ENCODE measurements at regions not wholly inside any gene's neighbourhood (a gene's known extent, or its start where the extent isn't known, plus 50 kb on each side); places are given as distances from the start of the nearest gene placed in this dataset.

DNA sequence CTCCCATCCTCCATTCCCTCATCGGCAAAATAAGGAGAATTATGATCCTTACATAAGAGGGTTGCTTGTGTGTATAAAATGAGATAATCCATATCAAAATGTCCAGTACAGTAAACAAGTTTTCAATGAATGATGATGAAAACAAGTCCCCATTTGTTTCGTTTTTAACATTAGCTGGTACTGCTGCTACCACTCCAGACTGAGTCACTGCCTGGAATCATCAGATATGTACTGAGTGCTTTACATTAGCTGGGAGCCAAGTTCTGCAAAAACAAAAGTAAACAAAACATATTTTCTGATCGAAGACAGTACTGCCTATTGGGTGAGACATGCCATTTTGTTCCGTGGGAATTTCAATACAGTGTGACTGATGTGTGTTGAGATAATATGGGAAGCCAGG lies 123.2 kb upstream of the IGFBP7 start:
- FAIRE-seq: no peak
- DNase-seq (ENCODE audit: insufficient read length, low spot score): no peak
- TF ChIP-seq, protein P1, sequence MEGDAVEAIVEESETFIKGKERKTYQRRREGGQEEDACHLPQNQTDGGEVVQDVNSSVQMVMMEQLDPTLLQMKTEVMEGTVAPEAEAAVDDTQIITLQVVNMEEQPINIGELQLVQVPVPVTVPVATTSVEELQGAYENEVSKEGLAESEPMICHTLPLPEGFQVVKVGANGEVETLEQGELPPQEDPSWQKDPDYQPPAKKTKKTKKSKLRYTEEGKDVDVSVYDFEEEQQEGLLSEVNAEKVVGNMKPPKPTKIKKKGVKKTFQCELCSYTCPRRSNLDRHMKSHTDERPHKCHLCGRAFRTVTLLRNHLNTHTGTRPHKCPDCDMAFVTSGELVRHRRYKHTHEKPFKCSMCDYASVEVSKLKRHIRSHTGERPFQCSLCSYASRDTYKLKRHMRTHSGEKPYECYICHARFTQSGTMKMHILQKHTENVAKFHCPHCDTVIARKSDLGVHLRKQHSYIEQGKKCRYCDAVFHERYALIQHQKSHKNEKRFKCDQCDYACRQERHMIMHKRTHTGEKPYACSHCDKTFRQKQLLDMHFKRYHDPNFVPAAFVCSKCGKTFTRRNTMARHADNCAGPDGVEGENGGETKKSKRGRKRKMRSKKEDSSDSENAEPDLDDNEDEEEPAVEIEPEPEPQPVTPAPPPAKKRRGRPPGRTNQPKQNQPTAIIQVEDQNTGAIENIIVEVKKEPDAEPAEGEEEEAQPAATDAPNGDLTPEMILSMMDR (IDR thresholded peaks at IDR 0.05; ENCODE audit: insufficient read depth, missing control alignments): no peak

DNA sequence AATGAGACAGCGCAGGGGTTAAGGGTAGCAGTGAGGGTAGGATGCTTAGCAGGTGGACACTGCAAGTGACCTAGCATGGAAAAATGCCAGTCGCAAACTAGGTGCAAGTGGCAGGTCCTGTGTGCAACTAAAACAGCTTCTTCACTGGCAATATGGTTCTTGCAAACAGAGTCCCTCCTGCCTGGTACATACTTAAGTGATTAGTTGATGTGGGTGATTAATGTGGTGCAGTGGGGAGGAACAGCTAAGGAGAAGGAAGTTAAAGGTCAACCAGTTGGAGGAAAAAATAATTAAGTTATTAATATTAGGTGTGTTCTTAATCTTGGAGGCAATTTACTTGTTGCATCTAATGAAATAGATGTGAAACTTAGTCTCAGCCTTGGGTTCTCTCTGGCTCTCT lies 121.6 kb upstream of the IGFBP7 start:
- TF ChIP-seq, protein P1 (IDR thresholded peaks at IDR 0.05; ENCODE audit: insufficient read depth, missing control alignments): no peak
- FAIRE-seq (no peak), DNase-seq (ENCODE audit: insufficient read length, low spot score) (no peak)

DNA sequence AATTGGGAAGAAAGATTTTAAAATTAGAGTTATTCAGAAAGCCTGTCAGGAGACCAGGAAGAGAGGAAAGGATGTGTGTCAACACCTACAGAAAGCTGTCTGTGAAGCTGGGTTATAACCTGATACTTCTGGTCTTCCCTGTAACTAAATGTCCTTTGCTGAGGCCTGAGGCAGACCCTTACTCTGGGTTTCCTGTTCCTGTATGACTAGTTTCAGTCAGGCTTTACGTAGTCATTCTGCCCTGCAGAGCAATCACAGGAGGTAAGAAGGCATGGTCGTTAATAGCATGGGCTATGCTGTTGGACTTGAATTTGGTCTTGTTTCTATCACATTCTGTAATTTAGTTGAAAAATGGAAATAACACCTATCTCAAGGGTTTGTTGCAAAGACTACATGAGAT lies 110.5 kb upstream of the IGFBP7 start:
- TF ChIP-seq, protein P1 (IDR thresholded peaks at IDR 0.05; ENCODE audit: insufficient read depth, missing control alignments): no peak
- no peak for DNase-seq (ENCODE audit: insufficient read length, low spot score)
- no peak for FAIRE-seq

DNA sequence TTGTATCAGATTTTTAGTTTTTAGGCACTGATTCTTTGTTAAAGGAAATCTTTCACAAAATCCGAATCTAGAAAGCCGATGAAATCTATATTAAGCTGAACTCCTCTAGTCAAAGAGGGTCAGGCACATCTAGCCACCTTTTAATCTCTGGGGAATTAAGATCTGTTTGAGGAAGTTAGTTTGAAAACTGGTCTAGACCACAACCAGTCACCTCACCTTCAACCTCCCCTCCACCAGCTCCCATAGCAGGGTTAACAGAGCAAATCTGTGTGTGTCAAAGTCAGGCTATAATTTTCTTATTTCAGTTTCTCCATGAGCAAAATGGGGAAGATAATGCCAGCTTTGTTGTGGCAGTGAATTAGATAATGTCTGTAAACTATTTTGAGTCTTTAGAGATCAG lies 110.0 kb upstream of the IGFBP7 start:
- TF ChIP-seq, protein P1 (IDR thresholded peaks at IDR 0.05; ENCODE audit: insufficient read depth, missing control alignments): no peak
- FAIRE-seq (no peak), DNase-seq (ENCODE audit: insufficient read length, low spot score) (no peak)

DNA sequence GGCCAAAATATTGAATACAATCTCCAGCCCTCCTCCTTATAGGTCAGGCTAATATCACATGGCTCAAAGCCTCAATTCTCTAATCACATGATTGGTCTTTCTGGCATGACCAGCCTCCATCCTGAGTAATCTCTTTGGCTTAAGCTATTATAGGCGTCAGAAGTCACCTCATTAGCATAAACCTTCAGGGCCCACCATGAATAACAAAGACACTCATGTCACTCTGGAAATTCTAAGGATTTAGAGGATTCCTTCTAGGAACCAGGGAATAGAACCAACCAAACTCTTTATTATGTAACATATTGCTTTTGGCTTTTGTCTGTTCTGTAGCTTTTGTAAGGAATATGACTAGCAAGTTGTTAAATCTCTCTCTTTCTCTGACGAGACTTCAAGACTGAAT lies 109.2 kb upstream of the IGFBP7 start:
- TF ChIP-seq, protein P1 (IDR thresholded peaks at IDR 0.05; ENCODE audit: insufficient read depth, missing control alignments): no peak
- FAIRE-seq: no peak
- no peak for DNase-seq (ENCODE audit: insufficient read length, low spot score)

DNA sequence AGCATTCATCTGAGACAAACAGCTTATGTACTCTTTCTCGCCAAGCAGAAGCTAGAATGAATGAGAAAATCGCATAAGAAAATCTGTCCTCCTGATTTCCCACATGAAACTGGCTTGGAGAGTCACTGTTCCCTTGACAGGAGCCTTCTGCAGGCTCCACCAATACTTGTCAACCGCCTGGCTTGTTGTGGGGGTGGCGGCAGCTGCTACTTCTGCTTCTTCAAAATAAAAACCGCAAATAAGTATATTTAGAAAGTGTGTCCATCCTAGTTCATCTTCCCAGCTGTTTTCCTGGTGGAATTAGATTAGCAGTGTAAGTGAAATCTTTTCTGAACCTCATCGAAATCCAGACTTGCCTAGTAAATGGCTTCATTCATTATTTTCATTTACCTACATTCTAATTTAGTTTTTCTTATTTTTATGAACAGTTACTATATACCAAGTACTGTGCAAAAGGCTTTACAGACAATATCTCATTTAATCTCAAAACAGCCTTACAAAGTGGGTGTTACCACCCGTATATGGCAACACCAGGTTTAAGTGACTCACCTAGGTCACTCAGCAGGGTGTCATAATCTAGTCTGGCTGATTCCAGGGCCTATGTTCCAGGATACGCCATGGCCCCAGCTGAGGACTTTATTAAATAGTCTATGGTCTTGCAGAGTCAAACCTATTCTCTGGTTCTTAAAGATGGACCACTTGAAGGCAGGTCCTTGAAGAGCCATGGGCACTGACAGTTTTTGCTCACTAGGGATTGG lies 104.6 kb upstream of the IGFBP7 start:
- DNase-seq (ENCODE audit: insufficient read length, low spot score): no peak

DNA sequence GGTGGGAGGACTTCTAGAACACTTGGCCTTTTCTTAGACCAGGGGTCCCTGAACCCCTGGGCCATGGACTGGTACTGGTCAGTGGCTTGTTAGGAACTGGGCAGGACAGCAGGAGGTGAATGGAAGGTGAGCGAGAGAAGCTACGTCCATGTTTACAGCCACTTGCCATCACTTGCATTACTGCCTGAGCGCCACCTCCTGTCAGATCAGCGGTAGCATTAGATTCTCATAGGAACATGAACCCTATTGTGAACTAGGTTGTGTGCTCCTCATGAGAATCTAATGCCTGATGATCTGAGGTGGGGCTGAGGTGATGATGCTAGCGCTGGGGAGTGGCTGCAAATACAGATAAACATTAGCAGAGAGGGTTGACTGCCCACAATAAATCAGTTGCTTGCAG lies 100.9 kb upstream of the IGFBP7 start:
- FAIRE-seq (no peak), DNase-seq (ENCODE audit: insufficient read length, low spot score) (no peak)
- TF ChIP-seq, protein P1 (IDR thresholded peaks at IDR 0.05; ENCODE audit: insufficient read depth, missing control alignments): peak; percentile 7

More for the DNA sequence above, 104.6 kb upstream of the IGFBP7 start:
- FAIRE-seq: no peak
- TF ChIP-seq, protein P1 (IDR thresholded peaks at IDR 0.05; ENCODE audit: insufficient read depth, missing control alignments): no peak

Data from D721Med (cell line).